DMS53 treated with DMSO at 0.1 percent for 48 hours (cell line): ENCODE measurements at regions not wholly inside any gene's neighbourhood (a gene's known extent, or its start where the extent isn't known, plus 50 kb on each side); places are given as distances from the start of the nearest gene placed in this dataset.
A peak's percentile ranks its signal among the peaks of the same experiment; 100 is the strongest.

ENCODE experiments used
- DNase-seq: peaks from one replicate; lab custom pipeline; 2025; ENCODE audit not compliant: unreplicated experiment; lab: John Stamatoyannopoulos, UW

DNA sequence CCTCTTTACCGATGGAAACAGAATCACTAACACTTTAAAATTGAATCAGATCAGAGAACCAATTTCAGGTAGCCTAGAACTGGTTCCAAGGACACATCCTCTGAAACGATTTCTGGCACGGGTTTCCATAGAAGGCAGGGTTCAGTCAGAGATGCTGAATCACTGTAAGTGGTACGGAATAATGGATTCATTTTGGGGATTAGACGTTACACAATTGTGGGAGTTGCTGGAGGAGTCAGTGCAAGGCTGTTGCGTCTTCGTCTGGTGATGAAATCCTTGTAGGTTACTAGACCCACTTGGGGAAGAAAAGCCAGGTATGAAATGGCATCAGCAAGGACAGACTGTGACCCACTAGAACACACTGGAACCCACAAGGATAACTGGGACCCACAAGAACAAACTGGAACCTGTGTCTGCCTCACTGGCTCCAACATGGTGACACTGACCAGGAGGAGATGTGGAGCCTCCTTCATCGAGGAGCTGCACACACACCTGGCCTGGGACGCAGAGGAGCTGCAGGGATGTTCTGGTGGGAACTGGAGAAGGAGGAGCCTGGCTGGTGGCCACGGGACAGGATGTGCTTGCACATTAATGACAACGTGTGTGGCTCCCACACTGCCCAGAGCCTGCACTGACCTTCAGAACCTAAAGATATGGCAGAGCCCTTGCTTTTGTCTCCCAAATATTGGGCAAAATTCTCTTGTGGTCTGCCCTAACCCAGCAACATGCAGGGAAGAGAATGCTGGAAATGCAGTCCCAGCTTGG is 105.1 kb downstream of the TRAPPC11 start:
- DNase-seq, result no peak

- DNase-seq, result no peak
Observed at GRCh38 chr4:183765251-183765911, 106.3 kb downstream of the TRAPPC11 start.

- no peak for DNase-seq
Observed at GRCh38 chr4:183766140-183766539, 107.0 kb downstream of the TRAPPC11 start.

DNA sequence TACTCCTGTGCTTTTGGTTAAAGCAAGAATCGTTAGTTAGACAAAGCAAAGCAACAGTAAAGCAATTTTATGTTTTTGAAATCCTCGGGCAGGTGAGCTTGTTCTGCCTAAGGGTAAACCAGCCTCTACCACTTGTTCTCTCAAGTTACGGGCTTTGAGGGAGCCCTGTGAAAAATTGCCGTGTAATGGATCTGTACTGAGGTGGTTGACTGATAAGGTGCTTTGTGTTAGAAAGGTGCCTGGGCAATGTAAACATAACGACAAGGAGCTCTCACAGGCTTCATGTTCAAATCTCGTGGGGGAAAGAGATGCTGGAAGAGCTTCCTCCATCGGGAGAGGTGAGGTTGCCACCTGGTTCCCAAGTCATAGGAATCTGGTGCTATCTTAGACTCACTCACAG is 111.8 kb downstream of the TRAPPC11 start:
- DNase-seq, result no peak

GRCh38 chr4:183772361-183772760 is 113.3 kb downstream of the TRAPPC11 start:
- no peak for DNase-seq

- no peak for DNase-seq
Observed at GRCh38 chr4:183773790-183774189, 114.7 kb downstream of the TRAPPC11 start.

GRCh38 chr4:183783306-183783705 is 121.8 kb upstream of the STOX2 start:
- DNase-seq, result no peak

GRCh38 chr4:183783991-183784553 is 121.0 kb upstream of the STOX2 start:
- no peak for DNase-seq

- no peak for DNase-seq
Observed at GRCh38 chr4:183788308-183788905, 116.7 kb upstream of the STOX2 start.

DNA sequence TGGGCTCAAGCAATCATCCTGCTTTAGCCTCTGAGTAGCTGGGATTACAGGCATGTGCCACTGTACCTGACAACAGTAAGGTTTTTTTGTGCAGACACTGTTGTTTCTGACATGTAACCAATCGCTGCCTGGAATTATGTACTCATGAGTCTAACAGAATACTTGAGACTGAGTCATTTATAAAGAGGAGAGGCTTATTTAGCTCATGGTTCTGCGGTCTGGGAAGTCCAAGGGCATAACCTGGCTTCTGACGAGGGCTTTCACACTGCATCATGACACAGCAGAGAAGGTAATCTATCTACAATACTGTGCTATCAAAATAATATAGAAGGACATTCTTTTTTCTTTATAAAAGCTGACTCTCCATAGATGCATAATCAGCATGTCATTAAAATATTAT is 115.5 kb upstream of the STOX2 start:
- no peak for DNase-seq

DNA sequence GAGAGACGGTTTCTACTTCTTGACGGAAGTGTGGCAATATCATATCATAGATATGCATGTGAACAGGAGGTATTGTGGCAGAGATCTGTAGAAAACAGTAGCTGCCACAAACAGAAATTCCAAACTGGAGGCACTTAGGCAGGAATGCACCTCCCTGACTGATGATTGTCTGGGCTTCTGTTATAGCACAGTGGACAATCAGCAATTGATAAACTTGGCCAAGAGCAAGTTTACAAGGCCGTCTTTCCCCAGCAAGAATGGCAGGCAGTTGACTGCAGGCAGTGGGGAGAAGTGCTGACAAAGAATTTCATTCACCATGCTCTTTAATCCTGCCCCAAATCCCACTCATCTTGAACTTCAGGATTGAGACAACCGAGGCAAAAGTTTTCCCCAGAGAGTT is 114.4 kb upstream of the STOX2 start:
- DNase-seq, result no peak

DNA sequence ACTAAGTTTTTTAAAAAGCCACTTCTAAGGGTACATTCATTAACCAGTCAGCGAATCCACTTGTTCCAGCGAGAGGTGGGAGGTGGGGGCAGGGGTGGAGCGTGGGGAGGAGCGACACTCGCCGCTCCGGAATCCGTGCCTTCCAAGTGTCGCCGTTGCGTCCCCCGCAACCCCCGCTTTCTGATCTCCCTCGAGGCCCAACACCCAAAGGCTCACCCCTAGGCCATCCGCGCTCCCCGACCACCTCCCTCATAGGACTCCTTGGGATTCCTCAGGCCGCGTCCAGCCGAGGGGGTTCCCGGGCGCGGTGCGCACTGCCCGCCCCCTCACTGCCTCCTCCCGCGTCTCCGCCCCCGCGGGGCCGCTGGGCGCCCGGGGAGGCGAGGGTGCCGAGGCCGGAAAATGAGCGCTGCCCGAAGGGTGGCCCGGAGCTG is 108.1 kb upstream of the STOX2 start:
- DNase-seq, result peak; percentile 10

- peak; percentile 33 for DNase-seq
Observed at GRCh38 chr4:183797445-183798300, 107.4 kb upstream of the STOX2 start.

GRCh38 chr4:183798301-183799253 is 106.5 kb upstream of the STOX2 start:
- no peak for DNase-seq

DNA sequence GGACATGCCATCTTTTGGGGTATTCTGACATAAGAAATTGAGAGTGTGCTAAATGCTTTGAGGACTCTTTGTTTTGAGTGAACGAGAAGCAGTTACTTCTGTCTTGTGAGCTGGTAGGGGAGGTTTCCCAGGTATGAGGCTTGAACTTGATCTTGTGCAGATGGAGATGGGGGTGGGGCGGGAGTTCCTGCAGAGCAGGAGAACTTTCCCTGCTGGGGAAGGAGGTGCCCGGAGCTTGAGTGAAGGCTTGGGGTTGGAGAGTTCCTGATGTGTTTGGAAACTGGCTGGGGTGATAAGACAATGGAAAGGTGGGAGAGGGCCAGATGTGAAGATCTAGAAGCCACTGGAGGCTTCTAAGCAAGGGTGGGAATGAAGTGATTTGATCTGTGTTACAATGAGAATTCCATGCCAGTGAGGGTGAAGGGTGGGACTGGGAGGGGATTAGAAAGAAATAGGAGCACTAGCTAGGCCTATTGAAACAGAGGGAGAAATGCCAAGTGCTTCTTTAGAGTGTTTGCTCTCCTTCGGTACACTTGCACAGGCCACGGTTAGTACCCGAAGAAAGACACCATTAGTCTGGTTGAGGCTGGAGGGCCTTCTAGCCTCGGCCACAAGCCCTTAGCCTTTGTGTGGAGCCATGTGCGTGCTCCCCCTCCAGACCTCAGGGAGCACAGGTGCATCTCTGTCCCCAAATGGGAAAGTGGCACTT is 103.5 kb upstream of the STOX2 start:
- no peak for DNase-seq

- no peak for DNase-seq
Observed at GRCh38 chr4:183806341-183806740, 98.8 kb upstream of the STOX2 start.

GRCh38 chr4:183807420-183808096 is 97.5 kb upstream of the STOX2 start:
- no peak for DNase-seq

GRCh38 chr4:183808097-183808456 is 97.0 kb upstream of the STOX2 start:
- no peak for DNase-seq

DNA sequence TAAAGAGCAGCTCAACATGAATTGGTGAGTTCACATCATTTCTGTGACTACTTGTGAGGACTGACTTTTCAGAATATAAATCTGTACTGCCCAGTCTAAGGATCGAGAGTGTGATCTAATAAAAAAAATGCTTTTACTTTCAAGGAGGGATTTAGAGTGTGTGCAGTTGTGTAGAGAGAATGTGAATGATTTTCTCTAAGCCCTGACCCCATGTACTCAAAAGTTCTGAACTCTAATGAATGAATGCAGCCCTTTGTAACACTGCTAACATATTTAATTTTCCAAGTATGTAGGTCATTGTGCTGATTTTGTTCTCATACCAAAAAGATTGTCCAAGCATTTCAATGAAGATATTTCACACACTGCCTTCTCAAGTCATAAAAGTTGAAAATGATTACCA is 92.5 kb upstream of the STOX2 start:
- no peak for DNase-seq
